HG02588 (cell line): ENCODE measurements at regions not wholly inside any gene's neighbourhood (a gene's known extent, or its start where the extent isn't known, plus 50 kb on each side); places are given as distances from the start of the nearest gene placed in this dataset.

Experiments
- ATAC-seq: cut with Tn5 transposase; IDR thresholded peaks from one replicate; pipeline ENCODE4 v1.9.1; 2021; ENCODE audit warnings: mild to moderate bottlenecking, moderate library complexity; ENCODE audit not compliant: unreplicated experiment

DNA sequence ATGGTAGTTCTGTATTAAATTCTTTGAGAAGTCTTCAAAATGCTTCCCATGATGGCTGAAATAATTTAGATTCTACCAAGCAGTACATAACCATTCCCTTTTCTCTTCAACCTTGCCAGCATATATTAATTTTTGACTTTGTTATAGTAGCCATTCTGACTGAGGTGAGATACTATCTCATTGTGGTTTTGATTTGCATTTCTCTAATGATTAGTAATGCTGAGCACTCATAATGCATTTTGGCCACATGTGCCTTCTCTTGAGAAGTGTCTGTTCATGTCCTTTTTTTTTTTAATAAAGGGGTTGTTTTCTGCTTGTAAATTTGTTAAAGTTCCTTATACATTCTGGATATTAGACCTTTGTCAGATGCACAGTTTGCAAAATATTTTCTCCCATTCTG is 173.9 kb downstream of the CALCRL start:
- ATAC-seq: no peak

DNA sequence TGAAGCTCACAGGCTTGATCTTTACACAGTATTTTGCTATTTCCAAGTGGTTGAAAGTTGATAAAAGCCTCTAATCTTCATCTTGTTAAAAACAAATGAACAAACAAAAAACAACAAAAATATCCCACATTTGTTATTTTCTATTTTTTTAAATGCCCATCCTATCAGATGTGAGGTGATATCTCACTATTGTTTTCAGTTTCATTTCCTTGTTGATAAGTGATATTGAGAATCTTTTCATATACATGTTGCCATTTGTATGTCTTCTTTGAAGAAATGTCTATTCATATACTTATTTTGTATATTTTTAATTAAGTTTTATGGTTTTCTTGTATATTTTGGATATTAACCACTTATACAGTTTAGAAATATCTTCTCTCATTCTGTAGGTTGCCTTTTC is 175.8 kb downstream of the CALCRL start:
- ATAC-seq: no peak

GRCh38 chr2:187271825-187272224 is 176.2 kb downstream of the CALCRL start:
- ATAC-seq: no peak

DNA sequence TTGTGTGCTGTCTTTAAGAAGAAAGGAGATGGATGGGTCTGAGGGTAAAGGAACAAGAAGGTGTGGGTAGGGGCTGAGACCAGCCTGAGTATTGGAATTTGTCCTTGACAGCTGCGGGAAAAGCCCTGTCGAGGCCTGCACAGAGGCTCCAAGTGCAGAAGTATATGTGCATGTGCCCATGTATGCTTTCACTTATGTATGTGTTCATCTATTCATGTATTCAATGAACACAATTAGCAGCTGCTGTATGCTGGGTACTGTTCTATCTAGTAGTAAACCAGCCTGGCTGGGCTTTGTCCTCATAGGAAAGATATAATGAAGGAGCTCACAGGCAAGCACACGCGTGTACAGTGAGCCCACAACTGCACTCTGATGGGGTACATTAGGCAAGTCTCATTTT is 181.4 kb downstream of the CALCRL start:
- ATAC-seq: no peak

- ATAC-seq: no peak
Measured at GRCh38 chr2:187266147-187266546, 181.9 kb downstream of the CALCRL start.

DNA sequence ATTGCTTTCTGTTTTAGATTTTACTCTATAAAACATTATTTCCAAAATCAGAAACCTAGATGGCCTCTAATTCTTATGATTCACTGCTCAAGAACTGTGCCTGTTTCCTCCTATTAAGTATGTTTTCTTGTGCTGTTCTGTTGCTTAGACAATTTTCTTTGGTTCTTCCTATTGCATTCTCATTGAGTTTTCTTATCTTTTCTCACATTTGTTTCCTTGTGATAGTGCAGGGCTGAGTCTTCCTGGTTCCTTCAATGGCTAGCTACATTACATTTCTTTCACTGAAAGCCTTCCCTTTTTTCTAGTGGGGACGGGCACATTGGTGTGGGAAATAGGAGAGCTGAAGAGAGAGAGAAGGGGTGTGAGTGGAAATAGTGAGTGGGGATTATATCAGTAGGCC is 183.4 kb downstream of the CALCRL start:
- no peak for ATAC-seq

- no peak for ATAC-seq
Measured at GRCh38 chr2:187263675-187264560, 184.1 kb downstream of the CALCRL start.

DNA sequence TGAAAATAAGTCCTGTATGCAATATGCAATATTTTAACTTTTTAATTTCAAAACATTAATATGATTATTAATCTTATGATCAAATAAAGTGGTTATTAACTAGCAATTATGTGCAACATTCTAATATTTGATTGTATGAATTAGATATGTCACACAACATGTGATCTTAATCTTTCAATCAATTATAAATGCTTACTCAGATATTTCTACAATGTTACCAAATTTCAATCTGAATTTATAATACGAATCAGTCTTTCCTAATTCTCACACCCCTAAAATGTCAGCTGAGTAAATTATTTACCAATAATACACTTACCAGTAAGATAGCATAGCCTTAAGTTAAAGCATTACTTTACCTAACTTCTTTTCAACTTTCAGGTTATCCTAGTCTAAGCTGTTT is 186.3 kb downstream of the CALCRL start:
- ATAC-seq: no peak

DNA sequence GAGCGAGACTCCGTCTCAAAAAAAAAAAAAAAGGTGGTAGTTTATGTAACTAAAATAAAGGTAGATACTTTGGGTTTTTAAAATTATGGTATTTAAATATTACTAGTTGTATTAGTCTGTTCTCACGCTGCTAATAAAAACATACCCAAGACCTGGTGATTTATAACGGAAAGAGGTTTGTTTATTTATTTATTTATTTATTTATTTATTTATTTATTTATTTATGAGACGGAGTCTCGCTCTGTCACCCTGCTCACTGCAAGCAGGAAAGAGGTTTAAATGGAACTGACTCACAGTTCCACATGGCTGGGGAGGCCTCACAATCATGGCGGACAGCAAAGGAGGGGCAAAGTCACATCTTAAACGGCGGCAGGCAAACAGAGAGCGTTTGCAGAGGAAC is 196.0 kb downstream of the CALCRL start:
- ATAC-seq: no peak

GRCh38 chr2:187250137-187250536 is 197.9 kb downstream of the CALCRL start:
- ATAC-seq: no peak

- ATAC-seq: no peak
Measured at GRCh38 chr2:187233811-187234210, 214.2 kb downstream of the CALCRL start.

GRCh38 chr2:187232749-187233148 is 215.3 kb downstream of the CALCRL start:
- no peak for ATAC-seq

- no peak for ATAC-seq
Measured at GRCh38 chr2:187230088-187230487, 218.0 kb downstream of the CALCRL start.

DNA sequence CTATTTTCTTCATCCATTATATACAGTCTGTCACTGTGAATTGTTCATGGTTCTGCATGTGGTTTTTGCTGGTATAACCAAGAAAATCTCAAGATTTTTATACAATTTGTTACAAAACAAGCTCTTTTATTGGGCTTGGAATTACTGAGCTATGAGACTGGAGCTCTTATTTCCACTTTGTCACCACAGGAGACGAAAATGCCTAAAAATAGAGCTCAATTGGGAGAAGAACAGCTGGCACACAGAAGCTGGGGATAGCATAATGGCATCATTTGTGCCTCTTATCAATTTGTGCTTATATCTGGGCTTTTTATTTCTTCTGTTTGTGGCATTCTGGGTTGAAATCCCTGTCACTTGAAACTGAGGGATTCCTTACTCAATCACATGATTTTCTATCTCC is 219.1 kb downstream of the CALCRL start:
- ATAC-seq: no peak

- no peak for ATAC-seq
Measured at GRCh38 chr2:187224989-187225388, 223.1 kb downstream of the CALCRL start.

DNA sequence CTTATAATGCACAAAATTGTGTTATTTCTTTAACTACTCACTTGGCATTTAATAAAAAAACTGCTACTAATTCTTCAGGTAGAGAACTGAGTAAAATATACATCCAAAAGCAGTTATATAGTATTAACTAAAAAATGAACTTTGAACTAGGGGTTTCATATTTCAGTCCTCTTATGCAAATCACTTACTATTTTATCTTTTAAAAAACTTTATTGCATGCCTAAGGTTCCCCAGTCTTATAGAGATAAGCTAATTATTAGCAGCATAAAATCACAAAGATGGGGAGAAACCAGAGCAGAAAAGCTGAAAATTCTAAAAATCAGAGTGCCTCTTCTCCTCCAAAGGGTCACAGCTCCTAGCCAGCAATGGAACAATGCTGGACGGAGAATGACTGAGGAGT is 228.0 kb downstream of the CALCRL start:
- no peak for ATAC-seq

DNA sequence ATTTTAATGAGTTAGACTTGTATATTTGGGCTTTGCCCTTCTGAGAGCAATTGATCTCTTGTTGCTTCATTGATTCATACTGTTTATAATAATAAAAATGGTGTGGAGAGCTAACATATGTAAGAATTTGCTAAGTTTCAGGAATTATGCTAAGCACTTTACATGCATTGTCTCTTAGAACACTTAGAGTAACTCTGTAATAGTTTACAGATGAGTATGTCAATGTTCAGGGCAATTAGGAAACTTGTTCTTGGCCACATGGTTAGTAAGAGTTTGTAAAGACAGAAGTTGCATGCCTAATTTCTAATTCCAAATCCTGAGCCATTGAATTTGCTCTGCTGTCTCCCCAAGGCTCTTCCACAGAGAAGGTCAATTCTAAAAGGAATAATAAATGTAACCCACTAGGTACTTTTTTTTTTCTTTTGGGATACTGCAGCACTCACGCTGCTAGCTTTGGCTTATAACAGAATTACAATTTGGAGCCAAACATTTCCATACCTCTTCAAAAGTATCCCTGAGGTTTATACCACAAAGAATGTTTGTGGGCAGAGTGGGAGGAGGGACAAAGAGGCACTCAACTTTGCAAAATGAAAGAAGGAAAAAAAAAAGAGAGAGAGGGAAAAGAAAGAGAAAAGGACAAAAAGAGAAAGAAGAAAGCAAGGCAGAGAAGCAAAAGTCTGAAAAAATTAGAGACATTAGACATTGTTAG is 232.4 kb downstream of the CALCRL start:
- ATAC-seq: no peak

DNA sequence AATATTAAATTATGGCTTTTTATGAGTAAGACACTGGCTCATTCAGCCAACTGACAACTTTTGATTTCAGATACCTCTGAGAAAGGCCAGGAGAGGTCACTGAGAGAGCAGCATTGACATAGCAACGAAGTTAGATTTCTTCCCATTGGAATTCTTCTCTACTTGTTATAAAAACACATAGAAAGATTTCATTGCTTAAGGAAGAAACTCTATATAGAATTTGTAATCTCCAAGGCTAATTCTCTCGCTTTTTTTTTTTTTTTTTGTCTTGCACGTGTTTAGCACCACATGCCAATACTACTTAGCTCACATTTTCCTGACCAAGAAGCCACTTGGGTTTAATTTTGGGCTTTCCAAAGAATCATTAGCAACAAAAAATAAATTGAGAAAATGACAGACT is 233.7 kb downstream of the CALCRL start:
- ATAC-seq: no peak

- ATAC-seq: no peak
Measured at GRCh38 chr2:187213798-187214197, 234.3 kb downstream of the CALCRL start.

GRCh38 chr2:187210726-187211125 is 237.3 kb downstream of the CALCRL start:
- no peak for ATAC-seq

GRCh38 chr2:187208199-187208785 is 239.8 kb downstream of the CALCRL start:
- no peak for ATAC-seq

DNA sequence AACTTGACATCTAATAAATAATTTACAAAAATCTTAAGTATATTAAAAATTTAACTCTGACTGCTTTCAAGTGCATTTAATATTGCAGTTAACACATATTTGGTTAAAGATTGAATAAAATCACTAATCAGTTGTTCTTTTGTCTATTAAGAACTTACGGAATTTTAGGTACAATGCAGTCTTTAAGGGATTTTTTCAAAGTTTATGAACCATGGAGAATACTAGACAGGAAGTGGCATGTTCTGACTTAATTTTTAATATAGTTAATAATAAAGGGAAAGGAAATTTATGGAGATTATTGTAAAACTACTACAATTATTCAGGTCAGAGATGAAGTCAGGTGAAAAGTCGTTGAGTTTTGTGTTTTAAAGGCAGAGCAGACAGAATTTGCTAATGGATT is 240.9 kb downstream of the CALCRL start:
- no peak for ATAC-seq
